GM12875 (cell line): ENCODE measurements at regions not wholly inside any gene's neighbourhood (a gene's known extent, or its start where the extent isn't known, plus 50 kb on each side); places are given as distances from the start of the nearest gene placed in this dataset.

Experiments
- H3K4me3 ChIP-seq: one replicate; pipeline ENCODE4 v1.5.1; 2011; ENCODE audit warnings: low read depth, low read length, control low read depth
- CTCF ChIP-seq: IDR thresholded peaks from 2 replicates; pipeline ENCODE4 v1.5.1; 2011; ENCODE audit warnings: low read depth, mild to moderate bottlenecking, control low read depth, inconsistent platforms, low read length, moderate library complexity, borderline replicate concordance; ENCODE audit not compliant: insufficient read depth

- no peak for TF ChIP-seq CTCF
- no peak overlapping the region for H3K4me3 ChIP-seq
Measured at GRCh38 chr14:89641495-89642175, 224.6 kb upstream of the FOXN3 start.

GRCh38 chr14:89640141-89640540 is 223.1 kb upstream of the FOXN3 start:
- no peak overlapping the region for H3K4me3 ChIP-seq
- no peak for TF ChIP-seq CTCF

- no peak for TF ChIP-seq CTCF
- H3K4me3 ChIP-seq, result no peak overlapping the region
Measured at GRCh38 chr14:89639687-89640086, 222.7 kb upstream of the FOXN3 start.

- no peak overlapping the region for H3K4me3 ChIP-seq
- no peak for TF ChIP-seq CTCF
Measured at GRCh38 chr14:89638891-89639290, 221.9 kb upstream of the FOXN3 start.

- no peak for TF ChIP-seq CTCF
Measured at GRCh38 chr14:89637581-89637980, 220.5 kb upstream of the FOXN3 start.

GRCh38 chr14:89635615-89636014 is 218.6 kb upstream of the FOXN3 start:
- H3K4me3 ChIP-seq, result no peak overlapping the region
- no peak for TF ChIP-seq CTCF

More at GRCh38 chr14:89637581-89637980, 220.5 kb upstream of the FOXN3 start:
- H3K4me3 ChIP-seq, result no peak overlapping the region

GRCh38 chr14:89634037-89634436 is 217.0 kb upstream of the FOXN3 start:
- H3K4me3 ChIP-seq, result no peak overlapping the region
- no peak for TF ChIP-seq CTCF
